GM12874 (cell line): ENCODE measurements at regions not wholly inside any gene's neighbourhood (a gene's known extent, or its start where the extent isn't known, plus 50 kb on each side); places are given as distances from the start of the nearest gene placed in this dataset.

Source experiments
- CTCF ChIP-seq: IDR thresholded peaks from 2 replicates; pipeline ENCODE4 v1.5.1; 2011; ENCODE audit warnings: low read depth, mild to moderate bottlenecking, control low read depth, low read length, moderate library complexity; ENCODE audit not compliant: insufficient read depth

GRCh38 chr4:128590773-128591172 is 218.7 kb upstream of the JADE1 start:
- TF ChIP-seq CTCF, result no peak

DNA sequence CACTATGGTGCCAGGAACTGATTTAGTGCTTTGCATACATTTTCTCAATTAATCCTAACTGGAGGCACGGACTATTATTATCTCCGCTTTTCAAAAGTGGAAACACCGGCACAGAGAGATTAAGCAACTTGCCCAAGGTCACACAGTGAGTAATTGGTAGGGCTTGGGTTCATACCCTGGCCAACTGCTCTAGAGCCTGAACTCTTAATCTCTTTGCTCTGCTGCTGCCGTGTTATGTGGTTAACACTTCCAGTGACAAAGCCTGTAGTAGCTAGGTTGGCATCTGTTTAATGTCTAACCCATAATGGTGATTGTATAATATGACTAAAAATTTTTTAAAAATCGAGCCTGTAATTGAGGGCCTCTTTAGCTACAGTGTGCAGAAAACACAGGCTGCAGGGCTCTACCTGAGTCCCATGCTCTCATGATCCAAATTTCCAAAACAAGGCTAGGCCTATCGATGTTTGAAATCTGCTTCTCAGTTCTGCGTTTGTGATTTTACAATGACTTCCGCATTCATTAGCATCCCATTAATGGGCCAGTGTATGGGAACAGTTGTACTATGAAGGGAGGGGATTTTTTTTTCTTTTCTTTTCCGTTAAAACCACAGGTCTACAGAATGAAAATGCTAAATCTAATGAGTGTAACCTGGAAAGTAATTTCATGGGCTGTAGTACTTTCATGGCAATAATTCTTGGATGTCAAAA is 219.3 kb upstream of the JADE1 start:
- TF ChIP-seq CTCF, result no peak

- TF ChIP-seq CTCF, result no peak
These were observed 220.0 kb upstream of the JADE1 start for GRCh38 chr4:128589384-128589965.

DNA sequence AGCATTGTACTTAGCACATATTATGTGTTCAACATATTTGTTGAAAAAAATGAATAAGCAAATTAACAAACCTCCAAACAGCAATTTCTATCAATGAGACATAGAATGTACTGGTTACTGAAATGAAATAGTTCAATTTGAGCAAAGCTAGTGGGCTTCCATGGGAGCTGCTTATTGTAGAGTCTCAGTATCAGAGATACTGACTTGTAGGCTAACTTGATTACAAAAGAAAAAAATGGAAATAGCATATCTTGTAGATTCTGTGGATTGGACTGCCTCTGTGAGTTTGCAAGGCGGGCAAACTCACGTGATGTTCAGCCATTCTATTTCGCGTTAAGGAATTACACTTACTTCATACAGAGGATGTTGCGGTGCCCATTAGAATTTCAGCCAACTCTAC is 222.1 kb upstream of the JADE1 start:
- TF ChIP-seq CTCF, result no peak

GRCh38 chr4:128583753-128584712 is 225.5 kb upstream of the JADE1 start:
- no peak for TF ChIP-seq CTCF

GRCh38 chr4:128582427-128582870 is 227.1 kb upstream of the JADE1 start:
- no peak for TF ChIP-seq CTCF
